ENCODE measurements at regions not wholly inside any gene's neighbourhood (a gene's known extent, or its start where the extent isn't known, plus 50 kb on each side); places are given as distances from the start of the nearest gene placed in this dataset.

- Histone ChIP-seq H3K4me2 (replicated peaks; ENCODE audit: low read depth, low read length, poor library complexity, severe bottlenecking) (no peak overlapping the region), H4K20me1 (ENCODE audit: control insufficient read depth, insufficient read depth, low read length, poor library complexity, severe bottlenecking) (no peaks in the 10 kb centered on the region), H3K4me1 (ENCODE audit: control insufficient read depth in 2 of 2, insufficient read depth in 2 of 2, low read length in 2 of 2) (no peaks in the 10 kb centered on the region), H3K4me3 (ENCODE audit: control extremely low read depth in 1 of 5, extremely low read depth in 1 of 5, insufficient read depth in 1 of 5, low read depth in 2 of 5, low read length in 4 of 5) (no peak overlapping the region), H3K27me3 (replicated peaks in 1 of 4; ENCODE audit: control extremely low read depth in 1 of 4, control insufficient read depth in 3 of 4, insufficient read depth in 4 of 4, low read length in 3 of 4) (peaks cover 0 to 14% (median 0%) of the 10 kb centered on the region in 4 experiments), H3K27ac (ENCODE audit: low read length in 2 of 2) (no peak overlapping the region), H3K9ac (ENCODE audit: low read length) (no peak overlapping the region), H3K79me2 (ENCODE audit: control insufficient read depth, insufficient read depth, low read length) (no peaks in the 10 kb centered on the region), H2AFZ (ENCODE audit: insufficient read depth, low read depth, low read length, poor library complexity, severe bottlenecking) (no peak overlapping the region), H3K9me3 (ENCODE audit: control extremely low read depth in 1 of 3, control insufficient read depth in 2 of 3, insufficient read depth in 1 of 3, low read length in 2 of 3) (peaks cover 0 to 4% (median 2%) of the 10 kb centered on the region in 3 donors), H3K36me3 (replicated peaks in 1 of 2; ENCODE audit: control extremely low read depth in 1 of 2, control insufficient read depth in 1 of 2, extremely low read depth in 1 of 2, insufficient read depth in 2 of 2, low read length in 1 of 2) (no peaks in the 10 kb centered on the region)
- intact Hi-C loops (cut with micrococcal nuclease) = no loop called here
- ATAC-seq (ENCODE audit: low read depth) (no peak), DNase-seq (no peak)
- POLR2A ChIA-PET = no interaction called here
- WGBS (ENCODE audit: insufficient coverage) = 79% methylated on average over 2 of the region's 4 CpGs
- Mint-ChIP-seq H3K27ac (no peak overlapping the region), H3K9me3 (ENCODE audit: insufficient read depth) (peaks cover 7% of the 10 kb centered on the region), H3K27me3 (peaks cover 40% of the 10 kb centered on the region), H3K4me1 (no peaks in the 10 kb centered on the region), H3K4me3 (no peak overlapping the region)
- TF ChIP-seq EZH2 (IDR thresholded peaks at IDR 0.05; ENCODE audit: borderline replicate concordance, insufficient read depth, low read depth, low read length, poor library complexity, severe bottlenecking) = no peak
- no peak for TF ChIP-seq CTCF (IDR thresholded peaks at IDR 0.05)
- CTCF ChIA-PET = interaction anchor here (0.6 kb wide), 1 partner anchor 472 kb away, joined by 3 read pairs; no protein-coding TSS in a partner anchor
Observed at GRCh38 chr17:45679426-45679825, 104.7 kb upstream of the CRHR1 start.

- no peaks in the 10 kb centered on the region for H3K4me1 ChIP-seq (ENCODE audit: control insufficient read depth in 2 of 2, insufficient read depth in 2 of 2, low read length in 2 of 2)
- intact Hi-C loops (cut with micrococcal nuclease) = no loop called here
- DNase-seq (no peak), ATAC-seq (ENCODE audit: low read depth) (no peak)
- no peak overlapping the region for H3K4me3 ChIP-seq (ENCODE audit: control extremely low read depth in 1 of 5, extremely low read depth in 1 of 5, insufficient read depth in 1 of 5, low read depth in 2 of 5, low read length in 4 of 5)
- H4K20me1 ChIP-seq (ENCODE audit: control insufficient read depth, insufficient read depth, low read length, poor library complexity, severe bottlenecking) = no peaks in the 10 kb centered on the region
- peaks cover 0 to 11% (median 0%) of the 10 kb centered on the region in 4 experiments for H3K27me3 ChIP-seq (replicated peaks in 1 of 4; ENCODE audit: control extremely low read depth in 1 of 4, control insufficient read depth in 3 of 4, insufficient read depth in 4 of 4, low read length in 3 of 4)
- no peaks in the 10 kb centered on the region for H3K79me2 ChIP-seq (ENCODE audit: control insufficient read depth, insufficient read depth, low read length)
- no peak overlapping the region for H3K27ac ChIP-seq (ENCODE audit: low read length in 2 of 2)
- no peak overlapping the region for H3K9ac ChIP-seq (ENCODE audit: low read length)
- no peaks in the 10 kb centered on the region for H3K4me1 Mint-ChIP-seq
- WGBS (ENCODE audit: insufficient coverage) = 88% methylated on average over 2 of the region's 2 CpGs
- TF ChIP-seq CTCF (IDR thresholded peaks at IDR 0.05) = no peak
- no peak for TF ChIP-seq EZH2 (IDR thresholded peaks at IDR 0.05; ENCODE audit: borderline replicate concordance, insufficient read depth, low read depth, low read length, poor library complexity, severe bottlenecking)
- ChIA-PET CTCF (no interaction called here), POLR2A (interaction anchor here (0.7 kb wide), 1 partner anchor 1139 kb away, joined by 8 read pairs; no protein-coding TSS in a partner anchor)
- peaks cover 7% of the 10 kb centered on the region for H3K9me3 Mint-ChIP-seq (ENCODE audit: insufficient read depth)
- no peak overlapping the region for H2AFZ ChIP-seq (ENCODE audit: insufficient read depth, low read depth, low read length, poor library complexity, severe bottlenecking)
- H3K9me3 ChIP-seq (ENCODE audit: control extremely low read depth in 1 of 3, control insufficient read depth in 2 of 3, insufficient read depth in 1 of 3, low read length in 2 of 3) = peaks cover 0 to 4% (median 2%) of the 10 kb centered on the region in 3 donors
- no peak overlapping the region for H3K27ac Mint-ChIP-seq
- H3K36me3 ChIP-seq (replicated peaks in 1 of 2; ENCODE audit: control extremely low read depth in 1 of 2, control insufficient read depth in 1 of 2, extremely low read depth in 1 of 2, insufficient read depth in 2 of 2, low read length in 1 of 2) = no peaks in the 10 kb centered on the region
- peaks cover 37% of the 10 kb centered on the region for H3K27me3 Mint-ChIP-seq
- no peak overlapping the region for H3K4me2 ChIP-seq (replicated peaks; ENCODE audit: low read depth, low read length, poor library complexity, severe bottlenecking)
- H3K4me3 Mint-ChIP-seq = no peak overlapping the region
Observed at GRCh38 chr17:45680360-45680759, 103.8 kb upstream of the CRHR1 start.
